Activated T-cell treated with anti-CD3 and anti-CD28 coated beads, Interleukin-2, amount 50 U/mL, for 1 hour (primary cell): ENCODE measurements at regions not wholly inside any gene's neighbourhood (a gene's known extent, or its start where the extent isn't known, plus 50 kb on each side); places are given as distances from the start of the nearest gene placed in this dataset.
"Not testable (repeated sequence)": the region's sequence is repeated elsewhere in the genome, so short reads cannot be mapped to it uniquely, and the experiment has no call there.

Experiments
- DNase-seq: peaks from one replicate; pipeline ENCODE4 v3.0.0-alpha.2; 2020

DNA sequence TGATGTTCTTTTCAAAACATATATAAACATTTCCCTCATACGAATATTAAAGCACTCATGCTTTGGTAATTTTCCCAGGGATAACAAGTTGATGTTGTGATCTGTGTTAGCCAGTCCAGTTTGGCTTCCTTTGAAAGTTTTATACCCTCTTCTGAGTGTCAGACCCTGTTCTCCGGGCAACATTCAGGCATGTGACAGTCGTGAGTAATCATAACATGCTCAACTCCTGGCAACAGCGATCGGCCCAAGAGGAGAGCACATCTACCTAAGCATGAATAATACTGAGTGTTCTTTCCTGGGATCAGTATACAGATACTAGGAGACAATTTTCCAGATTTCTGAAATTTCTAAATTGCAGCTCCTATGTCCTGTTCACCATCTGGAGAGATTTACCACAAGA lies 1086.4 kb downstream of the CDH8 start:
- no peak for DNase-seq

DNA sequence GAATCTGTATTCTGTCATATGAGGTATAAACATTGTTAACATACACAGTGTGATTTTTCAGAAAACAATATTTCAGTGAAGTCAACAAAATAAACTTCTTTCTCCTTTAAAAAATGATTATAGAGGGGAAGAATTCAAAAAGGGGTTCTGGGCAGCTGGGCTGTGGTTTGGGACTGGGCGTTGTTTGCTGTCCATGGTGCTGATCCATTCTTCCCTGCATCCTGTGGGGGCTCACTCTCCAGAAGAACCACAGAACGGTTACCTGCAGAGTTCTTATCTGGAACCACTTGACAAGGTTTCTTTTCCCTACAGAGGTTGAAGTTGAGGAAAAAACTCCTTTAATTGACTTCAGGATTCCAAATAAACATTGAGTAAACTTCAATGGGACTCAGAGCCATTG lies 1091.0 kb downstream of the CDH8 start:
- no peak for DNase-seq

DNA sequence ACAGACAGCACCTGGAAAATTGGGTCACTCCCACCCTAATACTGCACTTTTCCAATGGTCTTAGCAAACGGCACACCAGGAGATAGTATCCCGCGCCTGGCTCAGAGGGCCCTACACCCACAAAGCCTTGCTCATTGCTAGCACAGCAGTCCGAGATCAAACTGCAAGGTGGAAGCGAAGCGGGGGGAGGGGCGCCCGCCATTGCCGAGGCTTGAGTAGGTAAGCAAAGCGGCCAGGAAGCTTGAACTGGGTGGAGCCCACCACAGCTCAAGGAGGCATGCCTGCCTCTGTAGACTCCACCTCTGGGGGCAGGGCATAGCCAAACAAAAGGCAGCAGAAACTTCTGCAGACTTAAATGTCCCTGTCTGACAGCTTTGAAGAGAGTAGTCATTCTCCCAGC lies 1100.0 kb downstream of the CDH8 start:
- not testable (repeated sequence) for DNase-seq

DNA sequence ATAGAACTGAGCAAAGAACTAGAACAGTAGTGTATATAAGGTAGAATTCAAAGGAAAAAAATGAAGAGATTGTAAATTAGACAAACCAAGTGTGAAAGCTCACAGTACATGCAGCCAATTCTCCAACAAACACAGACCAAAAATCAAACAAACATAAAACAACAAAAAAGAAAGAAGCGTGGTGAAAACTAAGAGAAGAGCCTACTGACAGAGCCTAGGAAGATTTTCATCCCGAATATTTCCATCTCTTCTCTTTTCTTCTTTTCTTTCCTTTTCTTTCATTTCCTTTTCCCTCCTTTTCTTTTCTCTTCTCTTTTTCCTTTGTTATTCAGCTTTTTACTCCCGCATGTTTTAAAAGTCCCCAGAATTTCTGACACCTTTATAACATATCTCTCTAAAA lies 1103.6 kb downstream of the CDH8 start:
- DNase-seq, result no peak

DNA sequence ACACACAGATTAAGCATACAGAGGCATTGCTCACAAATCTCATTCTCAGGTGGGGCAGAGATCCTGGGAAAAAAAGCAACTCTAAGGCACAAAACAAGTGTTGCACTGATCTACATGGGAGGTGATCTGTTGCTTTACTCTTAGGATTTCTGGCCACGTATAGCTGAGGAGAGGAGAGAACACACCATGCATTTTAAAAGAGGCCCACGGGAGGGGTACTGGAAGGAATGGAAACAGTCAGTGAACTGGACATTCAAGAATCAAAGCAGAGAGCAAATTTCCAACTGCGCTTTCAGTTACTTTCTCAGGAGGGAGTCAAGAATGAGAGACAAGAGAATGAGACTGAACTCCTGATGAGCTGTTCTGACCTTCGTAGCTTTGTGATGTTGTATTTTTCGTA lies 1105.9 kb downstream of the CDH8 start:
- no peak for DNase-seq

DNA sequence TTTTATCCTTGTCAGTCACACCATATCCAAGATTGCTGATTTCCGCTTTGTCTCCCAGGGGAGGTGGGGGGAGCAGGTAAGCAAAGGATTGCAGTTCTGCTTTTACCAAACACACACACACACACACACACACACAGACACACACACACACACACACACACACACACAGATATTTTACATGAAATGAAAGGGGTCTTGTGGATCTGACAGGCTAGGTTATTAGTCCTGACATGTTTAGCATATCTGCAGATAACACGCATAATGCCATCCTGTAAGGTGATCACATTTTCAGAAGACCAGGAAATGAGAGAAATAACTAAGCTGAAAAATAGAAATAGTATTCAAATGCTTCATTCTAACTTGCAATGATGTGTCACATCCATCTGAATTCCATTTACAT lies 1113.3 kb downstream of the CDH8 start:
- DNase-seq, result no peak

DNA sequence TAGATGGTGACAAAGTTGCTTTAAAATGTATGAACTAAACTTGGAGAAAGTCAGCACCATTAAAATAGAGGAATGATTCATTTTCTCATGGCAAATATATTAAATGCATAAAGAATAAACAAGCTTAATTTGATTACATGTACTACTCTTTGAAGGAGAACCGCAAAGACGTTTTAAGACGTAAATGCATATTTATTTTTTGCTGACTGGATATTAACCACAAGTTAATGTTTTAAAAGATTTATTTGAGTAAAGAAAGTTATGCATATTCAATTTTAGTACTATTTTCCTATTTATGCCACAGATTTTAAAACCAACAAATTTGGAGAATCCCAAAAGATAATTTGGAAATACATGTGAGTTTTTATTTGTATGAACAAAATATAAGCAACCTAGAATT lies 1121.9 kb downstream of the CDH8 start:
- no peak for DNase-seq

DNA sequence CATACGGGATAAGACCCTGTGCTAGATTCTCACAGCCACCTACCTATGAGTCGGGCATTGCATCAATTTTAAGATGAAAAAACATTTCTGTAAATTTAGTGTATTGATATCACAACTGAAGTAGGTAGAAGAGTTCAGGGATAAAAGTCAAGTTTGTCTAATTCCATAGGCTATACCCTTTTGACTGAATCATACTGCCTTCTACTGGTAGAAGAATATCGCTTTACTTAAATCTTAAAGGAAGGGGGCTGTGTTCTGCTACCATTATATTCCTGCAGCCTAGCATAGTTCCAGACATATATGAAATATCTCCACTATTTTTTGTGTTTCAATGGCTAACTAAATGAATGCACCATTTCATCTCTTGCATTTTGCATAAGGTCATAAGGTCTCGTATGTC lies 1128.6 kb downstream of the CDH8 start:
- DNase-seq, result no peak

DNA sequence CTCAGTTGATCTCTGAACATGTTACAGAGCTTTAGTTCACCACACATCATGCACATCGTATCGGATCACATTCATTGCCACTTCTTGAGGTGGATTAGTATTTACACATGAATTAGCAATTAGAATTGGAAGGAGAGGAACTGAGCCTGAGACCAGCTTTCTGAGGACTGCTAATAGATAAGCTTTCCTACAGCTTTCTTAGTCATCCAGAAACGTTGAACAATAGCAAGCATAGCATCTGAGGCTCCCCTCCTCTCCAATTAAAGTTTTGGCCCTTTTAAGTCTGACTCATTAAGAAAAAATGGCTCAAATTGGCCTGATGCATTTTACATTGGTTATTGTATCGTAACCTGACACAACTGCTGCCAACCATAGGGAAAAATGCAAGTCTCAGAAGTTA lies 1130.4 kb downstream of the CDH8 start:
- DNase-seq, result no peak

DNA sequence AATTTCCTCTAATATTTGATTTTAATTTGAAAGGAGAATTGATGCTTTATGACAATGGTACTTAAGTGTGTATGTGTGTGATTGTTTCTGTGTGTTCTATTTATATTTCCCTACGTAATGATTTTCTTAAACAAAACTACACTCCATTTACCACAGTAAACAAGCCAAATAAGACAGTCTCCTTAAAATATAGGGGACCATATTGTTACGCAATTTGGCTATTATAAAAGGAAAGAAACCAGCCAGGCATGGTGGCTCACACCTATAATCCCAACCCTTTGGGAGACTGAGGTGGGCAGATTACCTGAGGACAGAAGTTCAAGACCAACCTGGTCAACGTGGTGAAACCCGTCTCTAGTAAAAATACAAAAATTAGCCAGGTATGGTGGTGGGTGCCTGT lies 1134.1 kb downstream of the CDH8 start:
- no peak for DNase-seq

DNA sequence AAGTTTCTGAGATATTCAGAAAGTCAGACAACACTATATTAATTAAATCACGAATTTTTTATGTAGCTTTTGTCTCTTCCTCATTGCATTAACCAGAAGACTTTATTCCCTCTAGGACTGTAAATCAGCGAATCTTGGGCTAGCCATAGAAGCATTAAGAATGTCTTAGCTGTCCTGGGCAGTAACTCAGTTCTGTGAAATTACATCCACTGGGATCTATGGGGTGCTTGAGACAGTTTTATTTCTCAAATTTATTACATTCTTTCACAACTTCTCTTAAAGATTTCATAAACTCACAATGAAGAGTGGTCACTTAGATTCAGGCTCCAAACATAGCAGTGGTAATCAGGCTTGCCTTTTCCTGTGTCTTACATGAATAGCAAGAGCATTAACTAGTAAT lies 1153.4 kb downstream of the CDH8 start:
- no peak for DNase-seq

DNA sequence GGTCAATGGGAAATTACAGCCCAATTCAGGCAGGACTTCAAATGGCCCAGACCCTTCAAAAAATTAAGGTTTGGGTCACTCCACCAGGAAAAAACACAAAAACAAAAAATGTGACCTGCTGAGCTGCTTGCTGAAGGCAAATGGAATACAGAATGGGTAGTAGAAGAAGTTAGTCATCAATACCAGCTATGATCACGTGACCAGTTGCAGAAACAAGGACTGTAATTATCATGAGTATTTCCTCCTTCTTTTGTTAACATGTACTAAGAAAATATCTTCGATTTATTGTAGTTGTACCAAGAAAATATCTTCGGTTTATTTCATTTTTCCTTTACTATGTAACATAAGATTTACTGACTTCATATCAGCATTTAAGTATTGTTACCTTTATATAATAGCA lies 1183.6 kb downstream of the CDH8 start:
- no peak for DNase-seq

DNA sequence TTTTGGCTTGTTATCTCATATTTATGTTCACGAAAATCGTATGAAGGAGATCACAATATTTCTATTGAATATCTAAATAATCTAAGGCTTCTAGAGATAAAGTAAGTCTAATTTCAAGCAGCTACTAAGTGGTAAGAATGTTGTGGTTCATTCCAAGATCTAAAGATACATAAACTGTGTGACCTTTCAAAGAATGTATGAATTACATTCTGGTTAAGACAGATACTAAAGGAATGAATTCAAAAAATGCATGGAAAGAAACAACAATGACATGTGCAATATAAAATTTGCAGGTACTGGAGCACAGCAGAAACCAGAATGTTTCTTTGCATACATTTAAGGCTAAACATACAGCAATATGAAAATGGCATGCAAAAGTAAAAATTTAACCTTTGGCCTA lies 1214.6 kb downstream of the CDH8 start:
- DNase-seq, result no peak

DNA sequence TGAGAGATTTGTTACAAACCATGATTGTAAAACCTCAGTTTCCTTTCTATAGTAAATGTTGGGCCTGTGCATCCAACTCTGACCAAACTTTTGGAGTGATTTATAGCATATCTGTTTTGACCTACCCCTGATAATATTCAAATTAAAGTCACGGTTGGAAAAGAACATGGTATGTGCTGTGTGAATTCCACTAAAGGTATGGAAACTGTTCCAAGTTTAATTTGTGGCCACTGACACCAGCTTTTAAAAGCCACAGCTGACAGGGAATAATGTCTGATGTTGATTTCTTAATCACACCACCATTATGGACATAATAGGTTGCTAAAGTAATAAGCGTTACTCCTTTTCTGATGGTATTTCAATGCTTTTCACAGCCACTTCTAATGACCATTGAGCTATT lies 1215.9 kb downstream of the CDH8 start:
- DNase-seq, result no peak

DNA sequence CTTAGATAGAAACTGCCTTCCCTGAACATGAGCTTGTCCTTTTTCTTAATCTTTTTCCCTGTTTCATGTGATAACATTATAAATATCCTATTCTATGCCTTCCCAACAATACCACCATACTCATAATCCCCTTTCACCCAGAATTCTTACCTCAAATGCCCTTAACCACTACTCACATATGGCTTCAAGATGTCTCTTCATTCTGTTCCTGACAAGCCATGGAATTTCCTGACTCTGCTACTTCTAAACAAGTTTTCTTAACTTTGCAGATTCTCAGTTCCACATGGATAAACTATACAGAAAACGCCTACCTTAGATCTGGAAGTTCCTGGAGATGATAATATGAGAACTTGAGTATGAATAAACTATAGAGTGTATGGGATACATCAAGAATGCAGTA lies 1217.8 kb downstream of the CDH8 start:
- no peak for DNase-seq

DNA sequence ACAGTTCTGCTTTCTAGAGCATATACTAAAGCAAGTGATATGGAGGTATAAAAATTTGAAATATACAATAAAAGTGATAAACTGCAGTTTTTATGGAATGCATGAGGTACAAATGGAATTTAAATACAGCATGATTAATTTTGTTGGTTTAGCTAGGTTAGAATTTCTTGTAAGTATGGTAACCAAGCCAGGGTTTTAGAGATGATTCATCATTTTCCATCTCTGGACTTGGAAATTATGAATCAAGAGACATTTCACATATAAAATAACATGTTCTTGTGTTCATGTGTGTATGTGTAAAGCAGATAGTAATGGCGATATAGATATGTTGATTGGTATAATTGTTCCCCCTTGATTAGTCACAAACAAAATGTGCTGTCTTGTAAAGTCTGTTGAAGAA lies 1219.8 kb downstream of the CDH8 start:
- DNase-seq, result no peak

DNA sequence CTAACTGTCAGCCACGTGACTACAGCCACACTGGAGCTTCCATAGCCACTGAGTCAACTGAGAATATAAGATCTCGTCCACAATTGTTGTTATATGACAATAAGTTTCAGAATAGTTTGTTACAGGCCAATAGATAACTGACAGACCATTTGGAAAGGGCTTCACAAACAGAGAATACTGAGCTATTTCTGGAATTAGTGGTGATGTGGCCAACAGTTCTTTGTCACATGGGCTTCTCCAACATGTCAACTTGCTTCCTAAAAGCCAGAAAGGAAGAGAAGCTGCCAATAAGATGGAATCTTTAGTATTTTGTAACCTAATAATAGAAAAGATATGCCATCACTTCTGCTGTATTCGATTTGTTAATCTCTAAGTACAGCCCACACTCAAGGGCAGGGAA lies 1220.4 kb downstream of the CDH8 start:
- no peak for DNase-seq

DNA sequence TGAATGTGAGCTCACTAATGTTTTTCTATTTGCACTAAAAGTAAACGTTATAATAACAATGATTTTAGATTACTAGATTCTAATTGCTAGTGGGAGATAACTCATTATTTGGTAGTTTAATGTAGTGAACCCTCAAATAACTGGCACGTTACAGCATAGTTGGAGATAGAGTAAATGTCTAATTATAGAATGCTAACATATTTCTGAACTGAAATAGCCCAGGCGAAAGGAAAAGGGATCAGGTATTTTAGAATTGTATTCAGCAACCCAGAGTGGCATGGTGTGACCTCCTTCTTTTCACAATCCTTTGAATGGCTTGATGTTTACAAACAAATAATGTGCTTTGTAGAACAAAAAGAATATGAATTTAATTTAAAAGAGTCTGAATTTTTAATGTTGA lies 1221.2 kb downstream of the CDH8 start:
- DNase-seq, result no peak

DNA sequence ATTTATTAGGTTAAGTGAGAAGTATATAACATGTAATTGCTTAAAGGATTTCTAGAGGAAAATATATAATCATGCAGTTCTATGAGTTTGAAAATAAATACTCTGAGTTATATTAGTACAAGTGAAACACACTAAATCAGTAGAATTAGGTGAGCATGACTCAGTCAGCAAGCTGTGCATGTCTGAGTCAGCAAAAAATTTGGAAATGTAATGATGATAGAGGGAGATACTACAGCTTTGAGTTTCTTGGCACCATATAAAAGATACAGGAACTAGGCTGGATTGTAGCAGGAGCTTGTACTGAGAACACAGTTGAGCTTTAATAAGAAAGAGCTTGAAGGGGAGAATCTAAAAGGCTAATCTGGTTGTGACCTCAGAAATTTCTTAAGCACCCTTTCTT lies 1224.6 kb downstream of the CDH8 start:
- DNase-seq, result no peak

DNA sequence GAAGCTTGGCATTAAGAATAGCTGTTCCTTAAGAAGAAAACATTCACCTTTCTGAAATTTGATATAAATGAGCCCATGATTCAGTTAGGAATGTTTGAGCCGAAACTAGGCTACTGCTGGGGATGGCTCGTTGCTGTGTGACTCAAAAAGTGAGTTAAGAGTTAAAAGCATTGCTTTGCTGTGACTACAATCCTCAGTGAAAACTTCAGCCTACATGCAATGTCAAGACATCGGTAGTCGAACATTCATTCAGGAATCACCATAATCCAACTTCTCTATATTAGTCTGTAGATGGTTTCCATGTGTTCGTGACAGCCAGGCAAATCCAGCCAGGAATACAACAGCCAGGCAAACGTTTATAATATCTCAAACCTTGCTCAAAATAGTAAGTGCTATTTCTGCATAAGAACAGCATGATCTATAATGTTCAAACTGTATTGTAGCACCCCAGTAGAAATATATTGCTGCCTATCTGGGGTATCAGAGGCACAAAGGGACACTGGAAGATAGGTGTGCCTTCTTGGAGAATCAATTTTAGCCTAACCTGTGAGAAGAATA lies 1225.1 kb downstream of the CDH8 start:
- DNase-seq, result no peak

DNA sequence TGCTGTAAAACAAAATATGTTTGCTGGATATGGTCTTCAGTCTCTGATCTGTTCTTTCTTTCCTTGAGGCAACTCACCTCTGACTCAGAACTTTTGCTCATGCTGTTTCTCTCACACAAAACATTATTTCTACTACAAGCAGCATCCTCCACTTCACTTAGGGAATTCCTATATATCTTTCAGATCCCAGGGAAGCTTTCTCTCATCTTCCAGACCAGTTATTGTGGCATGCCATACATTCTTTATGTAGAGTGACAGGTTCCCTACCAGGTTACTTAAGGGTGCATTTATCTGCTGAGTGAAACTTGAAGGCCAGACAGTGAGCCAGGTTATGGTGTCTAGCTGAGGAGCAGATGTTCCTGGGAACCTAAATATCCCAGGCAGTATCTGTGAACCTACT lies 1226.0 kb downstream of the CDH8 start:
- DNase-seq, result no peak

DNA sequence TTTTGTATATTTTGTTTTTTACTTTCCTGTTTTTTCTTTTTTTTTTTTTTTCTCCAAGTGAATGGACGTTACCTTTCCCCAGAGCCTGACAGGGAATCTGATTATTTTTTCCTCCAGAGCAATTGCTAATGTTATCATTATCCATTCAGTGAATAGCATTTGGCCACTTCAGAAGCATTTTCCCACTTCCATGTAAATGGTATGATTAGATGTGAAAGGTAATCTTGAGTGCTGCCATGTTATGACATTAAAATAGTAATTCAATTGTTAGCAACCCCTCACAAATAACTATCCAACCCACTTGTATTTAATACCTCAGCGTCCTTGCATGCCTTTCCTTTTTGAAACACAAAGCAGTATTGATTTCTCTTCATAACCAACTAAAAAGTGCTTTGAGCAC lies 1243.8 kb downstream of the CDH8 start:
- DNase-seq, result no peak

DNA sequence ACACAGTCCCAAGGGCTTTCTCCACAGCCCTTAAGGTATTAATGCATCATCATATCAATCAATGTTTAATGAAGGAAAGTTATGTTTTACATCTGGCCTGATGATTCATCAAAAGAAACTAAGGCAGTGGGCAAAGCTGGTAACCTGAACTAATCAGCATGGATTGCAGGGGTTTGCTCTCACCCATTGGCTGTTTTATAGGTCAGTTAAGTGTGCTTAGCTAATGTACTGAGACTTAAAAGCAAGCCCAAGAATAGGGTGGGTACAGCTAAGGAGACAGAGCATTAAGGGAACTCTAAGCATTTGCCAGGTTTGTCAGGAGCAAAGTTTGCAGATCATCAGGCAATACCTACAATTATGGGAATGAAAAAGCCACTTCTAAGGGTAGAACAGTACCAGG lies 1247.6 kb downstream of the CDH8 start:
- no peak for DNase-seq

DNA sequence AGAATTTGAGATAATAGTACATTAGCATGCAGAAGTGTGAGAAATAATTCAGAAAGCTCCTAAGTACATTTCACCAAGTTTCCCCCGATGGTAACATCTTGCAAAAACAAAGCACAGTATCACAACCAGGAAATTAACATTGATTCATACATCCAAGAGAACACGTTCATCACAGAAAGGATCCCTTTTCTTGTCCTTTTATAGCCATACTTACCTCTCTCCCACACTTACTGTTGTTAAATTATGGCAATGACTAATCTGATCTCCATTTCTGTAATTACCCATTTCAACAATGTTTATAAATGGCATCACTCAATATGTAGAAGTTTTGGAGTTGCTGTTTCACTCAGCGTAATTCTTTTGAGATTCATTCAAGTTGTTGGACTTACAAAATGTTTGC lies 1260.0 kb downstream of the CDH8 start:
- DNase-seq, result no peak

DNA sequence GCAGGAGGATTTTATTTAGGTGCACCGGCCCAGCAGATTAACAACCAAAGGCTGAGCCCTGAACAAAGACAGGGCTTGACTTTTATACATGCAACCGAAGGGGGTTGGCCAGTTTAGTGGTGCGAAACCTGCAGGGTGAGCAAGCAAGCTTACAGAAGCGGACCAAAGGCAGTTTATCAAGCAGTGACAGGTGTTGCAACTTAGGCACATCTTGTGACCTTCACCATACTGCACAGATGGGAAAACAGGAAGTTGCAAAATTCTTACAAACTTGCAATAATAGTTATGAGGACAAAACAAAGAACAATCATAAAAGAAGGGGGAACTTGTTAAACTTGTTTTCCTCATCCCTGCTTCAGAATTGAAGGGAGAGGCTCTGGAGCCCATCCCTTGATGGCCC lies 1265.1 kb downstream of the CDH8 start:
- no peak for DNase-seq

DNA sequence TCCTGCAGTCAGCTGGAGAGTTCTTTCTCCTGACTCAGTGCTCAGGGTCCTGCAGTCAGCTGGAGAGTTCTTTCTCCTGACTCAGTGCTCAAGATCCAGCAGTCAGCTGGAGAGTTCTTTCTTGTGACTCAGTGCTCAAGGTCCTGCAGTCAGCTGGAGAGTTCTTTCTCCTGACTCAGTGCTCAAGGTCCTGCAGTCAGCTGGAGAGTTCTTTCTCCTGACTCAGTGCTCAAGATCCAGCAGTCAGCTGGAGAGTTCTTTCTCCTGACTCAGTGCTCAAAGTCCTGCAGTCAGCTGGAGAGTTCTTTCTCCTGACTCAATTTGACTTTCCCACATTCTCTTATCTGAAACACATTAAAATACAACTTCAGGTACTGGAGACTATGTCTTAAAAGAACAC lies 1265.9 kb downstream of the CDH8 start:
- not testable (repeated sequence) for DNase-seq
